ENCODE measurements at regions not wholly inside any gene's neighbourhood (a gene's known extent, or its start where the extent isn't known, plus 50 kb on each side); places are given as distances from the start of the nearest gene placed in this dataset.
A peak's percentile ranks its signal among the peaks of the same experiment; 100 is the strongest.
"Not testable (repeated sequence)": the region's sequence is repeated elsewhere in the genome, so short reads cannot be mapped to it uniquely, and the experiment has no call there.

DNA sequence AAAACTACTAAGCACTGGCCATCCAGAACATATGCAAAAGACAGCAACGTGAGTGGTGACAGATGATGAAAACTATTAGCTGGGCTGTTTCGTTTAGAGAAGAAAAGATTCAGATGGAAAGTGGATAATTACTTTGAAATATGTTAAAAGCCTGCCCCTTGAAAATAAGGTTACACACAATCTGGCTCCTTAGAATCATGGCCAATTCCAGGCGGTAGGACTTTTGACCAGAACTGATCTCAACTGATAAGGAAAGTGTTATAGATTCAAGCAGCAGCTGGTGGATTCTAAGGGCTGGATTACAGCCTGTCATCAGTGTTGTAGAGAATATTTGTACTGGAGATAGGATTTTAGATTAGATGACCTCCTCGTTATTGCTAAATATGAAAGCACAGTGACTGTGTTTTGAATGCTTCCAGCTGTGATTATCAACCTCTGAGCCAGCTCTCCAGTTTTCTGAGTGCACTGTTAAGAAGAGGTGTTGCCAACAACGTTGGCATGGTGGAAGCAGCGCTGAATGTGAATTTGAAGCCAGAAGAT lies 75.1 kb downstream of the KBTBD2 start:
- not testable (repeated sequence) for DNase-seq

DNA sequence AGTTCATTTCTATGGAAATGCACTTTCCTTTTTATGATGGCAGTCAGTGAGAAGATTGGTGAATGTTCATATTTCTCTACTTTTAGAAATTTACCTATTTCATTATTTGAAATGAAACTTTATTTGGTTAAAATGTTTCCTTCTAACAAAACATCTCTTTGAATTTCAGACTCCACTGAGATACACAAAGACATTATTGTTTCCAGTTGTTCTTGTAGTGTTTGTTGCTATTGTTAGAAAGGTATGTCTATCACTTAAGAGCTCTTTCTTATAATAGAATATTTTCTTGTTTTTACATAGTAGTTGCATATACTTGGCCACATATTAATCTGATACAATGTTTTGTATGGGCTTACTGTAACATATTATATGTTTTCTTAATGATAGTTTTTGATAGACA lies 76.8 kb downstream of the KBTBD2 start:
- not testable (repeated sequence) for DNase-seq

DNA sequence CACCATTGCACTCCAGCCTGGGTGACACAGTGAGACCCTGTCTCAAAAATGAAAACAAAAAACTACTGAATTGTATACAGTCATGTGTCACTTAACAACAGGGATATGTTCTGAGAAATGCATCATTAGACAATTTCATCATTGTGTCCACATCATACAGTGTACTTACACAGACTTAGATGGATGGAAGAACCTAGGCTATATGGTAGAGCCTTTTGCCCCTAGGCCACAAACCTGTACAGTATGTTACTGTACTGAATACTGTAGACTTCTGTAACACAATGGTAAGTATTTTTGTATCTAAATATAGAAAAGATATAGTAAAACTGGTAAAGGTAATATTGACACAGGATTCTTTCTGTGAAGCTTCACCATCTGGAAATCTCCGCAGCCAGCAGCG lies 81.7 kb downstream of the KBTBD2 start:
- no peak for DNase-seq

DNA sequence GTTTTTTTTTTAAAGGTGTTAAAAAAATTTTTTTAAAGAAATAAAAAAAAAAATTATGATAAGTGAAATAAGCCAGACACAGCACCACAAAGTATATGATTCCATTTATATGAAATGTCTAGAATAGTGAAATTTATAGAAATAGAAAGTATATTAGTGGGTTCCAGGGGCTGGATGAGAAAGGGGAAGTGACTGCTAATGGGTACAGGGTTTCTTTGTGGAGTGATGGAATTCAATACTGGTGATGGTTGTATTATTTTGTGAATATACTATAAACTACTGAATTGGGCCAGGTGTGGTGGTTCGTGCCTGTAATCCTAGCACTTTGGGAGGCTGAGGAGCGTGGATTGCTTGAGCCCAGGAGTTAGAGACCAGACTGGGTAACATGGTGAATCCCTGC lies 82.2 kb downstream of the KBTBD2 start:
- DNase-seq: no peak

DNA sequence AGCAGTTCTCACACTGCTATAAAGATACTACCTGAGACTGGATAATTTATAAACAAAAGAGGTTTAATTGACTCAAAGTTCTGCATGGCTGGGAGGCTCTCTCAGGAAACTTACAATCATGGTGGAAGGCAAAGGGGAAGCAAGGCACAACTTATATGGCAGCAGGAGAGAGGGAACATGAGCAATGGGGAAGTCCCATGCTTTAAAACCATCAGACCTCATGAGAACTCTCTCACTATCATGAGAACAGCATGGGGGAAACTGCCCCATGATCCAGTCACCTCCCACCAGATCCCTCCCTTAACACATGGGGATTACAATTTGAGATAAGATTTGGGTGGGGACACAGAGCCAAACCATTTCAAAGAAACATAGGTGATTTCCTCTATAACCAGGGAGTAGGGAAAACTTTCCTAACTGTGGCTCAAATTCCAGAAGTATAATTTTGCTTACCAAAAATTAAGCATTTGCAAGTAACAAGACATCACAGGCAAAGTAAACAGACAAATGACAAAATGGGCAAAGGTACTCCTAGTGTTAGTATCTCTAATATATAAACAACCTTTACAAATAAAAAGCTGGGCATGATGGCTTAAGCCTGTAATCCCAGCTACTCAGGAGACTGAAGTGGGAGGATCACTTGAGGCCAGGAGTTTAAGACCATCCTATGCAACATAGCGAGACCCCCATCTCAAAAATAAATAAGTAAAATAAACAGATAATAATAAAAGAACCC lies 88.0 kb downstream of the KBTBD2 start:
- no peak for DNase-seq

DNA sequence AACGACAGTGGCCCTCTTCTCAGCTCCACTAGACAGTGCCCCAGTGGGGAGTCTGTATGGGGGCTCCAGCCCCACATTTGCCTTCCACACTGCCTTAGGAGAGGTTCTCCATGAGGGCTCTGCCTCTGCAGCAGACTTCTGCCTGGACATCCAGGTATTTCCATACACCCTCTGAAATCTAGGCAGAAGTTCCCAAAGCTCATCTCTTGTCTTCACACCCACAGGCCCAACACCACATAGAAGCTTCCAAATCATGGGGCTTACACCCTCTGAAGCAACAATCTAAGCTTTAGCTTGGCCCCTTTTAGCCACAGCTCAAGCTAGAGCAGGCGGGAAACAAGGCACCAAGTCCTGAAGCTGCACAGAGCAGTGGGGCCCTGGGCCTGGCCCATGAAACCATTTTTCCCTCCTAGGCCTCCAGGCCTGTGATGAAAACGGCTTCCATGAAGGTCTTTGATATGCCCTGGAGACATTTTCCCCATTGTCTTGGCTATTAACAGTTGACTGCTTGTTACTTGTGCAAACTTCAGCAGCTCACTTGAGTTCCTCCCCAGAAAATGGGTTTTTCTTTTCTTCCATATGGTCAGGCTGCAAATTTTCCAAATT lies 89.2 kb downstream of the KBTBD2 start:
- no peak for DNase-seq

DNA sequence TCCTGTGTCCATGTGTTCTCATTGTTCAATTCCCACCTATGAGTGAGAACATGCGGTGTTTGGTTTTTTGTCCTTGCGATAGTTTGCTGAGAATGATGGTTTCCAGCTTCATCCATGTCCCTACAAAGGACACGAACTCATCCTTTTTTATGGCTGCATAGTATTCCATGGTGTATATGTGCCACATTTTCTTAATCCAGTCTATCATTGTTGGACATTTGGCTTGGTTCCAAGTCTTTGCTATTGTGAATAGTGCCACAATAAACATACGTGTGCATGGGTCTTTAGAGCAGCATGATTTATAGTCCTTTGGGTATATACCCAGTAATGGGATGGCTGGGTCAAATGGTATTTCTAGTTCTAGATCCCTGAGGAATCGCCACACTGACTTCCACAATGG lies 98.5 kb downstream of the KBTBD2 start:
- DNase-seq: not testable (repeated sequence)

DNA sequence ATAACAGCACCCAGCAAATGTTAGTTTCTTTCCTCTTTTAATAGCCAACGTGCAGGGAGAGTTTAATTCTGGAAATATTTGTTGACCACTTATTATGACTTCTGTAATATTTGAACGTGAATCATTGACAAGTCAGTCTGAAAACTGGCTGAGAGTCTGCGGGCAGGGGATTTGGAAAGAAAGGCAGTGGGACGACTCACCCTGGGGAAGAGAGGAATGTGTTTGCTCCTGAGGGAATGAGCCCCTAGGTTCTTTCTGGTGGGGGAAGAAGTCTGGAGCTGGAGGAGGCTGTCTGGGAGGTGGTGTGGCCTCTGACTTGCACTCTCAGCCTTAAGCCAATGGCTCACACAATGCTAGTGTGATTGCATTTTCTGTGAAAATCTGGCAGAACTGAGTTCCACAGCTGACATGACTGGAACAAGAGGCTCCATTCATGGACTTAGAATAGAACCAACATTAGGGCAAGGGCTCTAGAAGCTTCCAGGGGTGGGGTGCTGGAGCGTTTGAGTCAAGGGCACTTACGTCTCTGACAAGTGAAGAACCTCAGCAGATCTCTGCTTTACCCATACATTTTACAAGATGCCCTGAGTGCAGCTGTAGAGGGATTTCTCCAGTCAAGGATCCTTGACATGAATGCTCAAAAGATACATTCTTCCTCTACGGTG lies 100.7 kb downstream of the KBTBD2 start:
- not testable (repeated sequence) for DNase-seq

DNA sequence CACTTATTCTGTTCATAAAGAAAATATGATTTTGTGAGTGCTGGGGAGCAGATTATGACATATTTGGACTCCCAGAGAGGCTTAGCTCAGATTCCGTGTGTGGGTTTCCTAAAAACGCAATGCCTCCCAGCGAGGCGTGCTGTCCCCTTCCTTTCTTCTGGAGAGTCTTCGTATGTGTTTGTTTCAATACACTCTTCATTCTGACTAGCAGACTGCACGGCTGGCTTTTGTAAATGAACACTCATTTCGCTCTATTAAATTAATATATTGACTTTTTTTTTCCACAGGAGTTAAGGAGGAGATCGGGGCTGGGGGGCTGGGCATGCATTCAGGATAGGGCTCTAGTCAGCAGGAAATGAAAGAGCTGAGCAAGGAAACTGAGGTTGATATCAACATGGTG lies 102.3 kb downstream of the KBTBD2 start:
- not testable (repeated sequence) for DNase-seq

DNA sequence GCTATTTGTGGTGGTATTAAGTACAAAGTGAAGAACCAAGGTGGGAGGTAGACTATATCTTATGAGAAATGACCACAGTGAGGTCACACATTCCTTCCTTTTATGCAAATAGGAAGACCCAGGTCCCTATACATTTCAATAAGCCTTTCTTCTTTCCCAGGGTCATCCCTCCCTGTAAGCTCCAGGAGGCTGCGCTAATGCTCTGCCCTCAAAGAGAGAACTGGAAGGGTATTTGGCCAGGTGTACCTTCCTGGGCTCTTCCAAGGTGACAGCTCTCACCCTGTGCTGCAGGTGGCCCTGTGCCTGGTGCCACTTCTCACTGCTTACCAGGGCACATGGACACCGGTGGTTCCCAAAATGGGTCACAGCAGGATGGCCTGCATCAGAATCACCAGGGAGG lies 103.4 kb downstream of the KBTBD2 start:
- DNase-seq: not testable (repeated sequence)

DNA sequence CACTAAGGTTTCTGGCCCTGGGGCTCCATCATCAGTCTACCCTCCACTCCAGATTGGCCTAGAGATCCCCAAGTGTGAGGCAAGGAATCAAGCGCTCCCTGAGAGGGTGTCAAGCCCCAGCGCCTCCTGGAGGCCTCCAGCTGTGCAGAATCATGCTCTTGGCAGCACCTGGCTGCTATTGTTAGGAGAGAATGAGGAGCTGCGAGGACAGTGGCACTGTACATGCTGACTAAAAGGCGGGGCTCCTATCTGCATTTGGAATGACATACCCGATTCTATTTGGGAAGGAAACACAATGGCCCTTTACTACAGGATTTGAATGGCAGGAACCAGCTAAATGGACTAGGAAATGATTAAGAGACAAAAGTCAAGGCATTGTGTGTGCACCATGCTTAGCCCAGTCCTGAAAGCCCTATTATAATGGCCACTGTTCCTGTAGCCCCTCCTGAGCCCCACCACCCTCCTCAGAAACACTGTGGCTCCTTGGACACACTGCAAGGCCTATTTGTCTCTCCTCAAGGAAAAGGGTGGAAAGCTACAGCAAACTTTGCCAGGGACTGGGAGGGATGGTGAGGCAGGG lies 106.1 kb downstream of the KBTBD2 start:
- DNase-seq: not testable (repeated sequence)

DNA sequence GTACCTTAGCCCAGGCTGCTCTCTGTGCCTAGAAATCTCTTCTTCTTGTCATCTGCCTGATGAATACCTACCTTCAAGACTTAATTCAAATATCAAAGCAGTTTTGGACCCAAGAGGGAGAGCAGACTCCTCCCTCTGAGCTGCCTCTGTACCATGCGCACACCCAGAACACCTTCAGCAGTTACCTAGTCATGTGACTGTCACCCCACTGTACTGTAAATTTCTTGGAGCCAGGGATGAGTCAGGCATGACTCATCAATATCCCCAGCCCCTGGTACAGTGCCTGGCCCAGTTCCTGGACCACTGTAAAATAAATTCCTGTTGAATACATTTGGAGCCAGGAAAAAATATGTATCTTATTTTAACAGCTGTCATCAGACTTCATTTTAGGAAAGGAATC lies 111.7 kb downstream of the KBTBD2 start:
- DNase-seq: not testable (repeated sequence)

DNA sequence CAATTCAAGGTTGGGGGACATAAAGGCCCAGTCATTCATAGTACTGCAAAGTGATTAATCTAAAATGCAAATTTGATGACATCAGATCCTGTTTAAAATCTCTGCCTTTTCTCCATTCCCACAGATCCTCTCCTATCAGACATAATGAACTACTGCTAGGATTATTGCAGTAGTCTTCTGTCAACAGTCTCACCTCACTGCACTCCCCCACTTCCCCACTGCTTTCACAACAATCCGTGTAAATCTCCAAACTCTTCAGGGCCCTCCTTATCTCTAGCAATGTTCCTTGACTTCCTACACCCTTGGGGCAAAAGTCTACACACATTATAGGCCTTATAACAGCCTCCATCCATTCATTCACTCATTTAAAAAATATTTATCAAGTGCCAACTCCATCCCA lies 112.4 kb downstream of the KBTBD2 start:
- no peak for DNase-seq

DNA sequence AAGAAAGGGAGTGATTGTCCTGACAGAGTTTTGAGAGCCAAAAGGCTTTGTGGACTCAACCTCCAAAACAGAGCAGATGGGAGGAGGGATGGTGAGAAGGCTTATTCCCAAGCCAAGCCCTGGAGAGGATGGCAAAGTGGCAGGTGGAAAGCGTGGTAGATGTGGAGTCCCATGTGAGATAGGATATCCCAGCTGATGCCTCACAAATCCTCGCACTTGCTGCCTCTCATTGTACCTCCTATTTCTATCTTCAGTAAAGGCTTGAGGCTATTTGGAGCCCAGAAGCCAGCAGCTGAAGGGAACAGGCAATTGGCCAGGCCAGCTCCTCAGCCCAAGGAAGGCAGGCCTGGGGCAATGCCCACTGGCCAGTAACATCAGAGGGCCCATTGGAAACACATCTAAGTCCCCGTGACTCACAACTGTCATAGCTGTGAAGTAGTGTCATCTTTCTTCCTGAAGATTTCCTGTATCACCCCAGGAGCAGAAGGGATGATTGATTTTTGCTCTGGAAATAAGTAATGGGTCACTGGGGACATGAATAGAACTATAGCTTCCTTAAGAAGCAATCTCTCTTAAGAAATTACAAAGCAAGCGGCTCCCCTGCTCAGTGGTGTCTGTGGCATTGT lies 114.4 kb downstream of the KBTBD2 start:
- peak; percentile 10 for DNase-seq

DNA sequence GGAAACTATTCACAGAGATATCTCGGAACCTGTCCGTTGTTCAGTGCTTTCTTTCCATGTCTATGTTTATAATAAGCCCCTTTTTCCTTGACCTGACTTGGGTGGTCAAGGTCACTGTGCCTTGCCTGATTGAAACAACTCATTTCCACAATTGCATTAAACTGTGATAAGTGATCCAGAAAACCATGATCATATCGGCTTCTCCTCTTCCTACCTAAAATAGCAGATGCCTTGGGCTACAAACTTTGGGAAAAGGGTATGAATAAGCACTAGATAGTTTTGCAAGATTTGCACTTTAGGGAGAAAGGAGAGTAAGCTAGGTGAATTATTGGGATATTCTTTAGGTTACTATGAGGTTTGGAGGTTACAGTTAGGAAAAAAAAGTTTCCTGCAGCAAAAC lies 115.2 kb downstream of the KBTBD2 start:
- DNase-seq: not testable (repeated sequence)

DNA sequence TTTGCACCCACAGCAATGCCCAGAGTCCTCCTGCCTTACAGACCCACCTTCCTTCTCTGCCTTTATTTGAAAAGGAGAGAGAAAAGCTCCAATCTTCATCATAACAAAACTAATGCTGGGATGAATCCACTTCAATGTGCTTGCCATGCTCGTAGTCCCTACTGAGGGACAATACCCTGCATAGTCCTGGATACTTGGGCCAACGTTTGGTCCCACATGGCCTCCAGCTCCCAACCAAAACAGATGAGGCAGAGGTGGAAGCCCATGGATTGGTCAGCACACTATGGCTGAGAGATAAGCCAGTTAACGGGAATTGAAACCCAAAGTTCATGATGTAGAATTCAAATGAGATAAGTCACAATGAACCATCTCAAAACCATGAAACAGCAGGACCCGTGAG lies 115.8 kb downstream of the KBTBD2 start:
- DNase-seq: not testable (repeated sequence)

DNA sequence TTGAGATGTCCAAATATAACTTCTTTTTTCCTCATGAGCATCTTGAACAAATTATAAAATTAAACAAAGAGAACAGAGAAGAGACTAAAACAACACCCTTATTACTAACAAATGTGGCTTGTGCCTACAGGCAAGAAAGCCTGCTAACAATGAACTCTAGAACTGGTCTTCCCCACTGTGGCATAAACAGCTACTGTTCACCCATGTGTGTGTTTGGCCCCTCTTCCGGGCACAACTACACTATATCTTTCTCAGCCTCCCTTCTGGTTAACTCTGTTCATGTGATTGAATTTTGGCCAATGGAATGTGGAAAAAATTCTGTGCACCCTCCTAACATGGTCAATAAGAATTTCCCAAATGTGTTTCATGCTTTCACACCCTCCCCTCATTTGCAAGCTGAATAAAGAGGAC lies 117.0 kb downstream of the KBTBD2 start:
- no peak for DNase-seq

DNA sequence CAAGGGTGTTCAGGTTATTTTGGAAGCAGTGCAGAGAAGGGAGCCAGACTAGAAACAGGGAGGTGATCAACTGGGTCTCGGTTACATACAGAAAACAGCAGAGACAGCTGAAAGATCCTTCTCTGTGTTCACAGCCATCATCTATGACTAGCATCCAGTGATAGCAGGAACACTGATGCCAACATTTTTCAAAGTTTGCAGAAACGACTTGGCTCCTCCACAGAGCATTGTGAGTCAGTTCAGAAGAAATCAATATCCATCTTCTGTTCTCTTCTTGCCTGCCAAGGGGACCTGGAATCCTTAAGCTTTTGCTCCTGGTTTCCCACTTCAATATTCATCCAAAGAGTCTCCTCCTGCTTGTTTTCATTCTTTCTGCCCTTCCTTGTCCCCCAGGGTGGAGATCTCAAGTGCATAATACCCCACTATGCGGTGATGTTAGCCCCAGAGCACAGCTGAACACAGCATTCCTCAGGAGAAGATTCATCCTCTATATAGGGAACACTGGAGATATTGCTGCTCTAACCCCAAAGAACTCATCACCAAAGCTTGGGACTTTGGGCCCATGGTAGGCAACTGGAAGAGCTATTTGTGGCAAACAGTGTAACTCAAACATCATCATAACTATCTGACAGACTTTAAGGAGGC lies 122.6 kb downstream of the KBTBD2 start:
- not testable (repeated sequence) for DNase-seq

DNA sequence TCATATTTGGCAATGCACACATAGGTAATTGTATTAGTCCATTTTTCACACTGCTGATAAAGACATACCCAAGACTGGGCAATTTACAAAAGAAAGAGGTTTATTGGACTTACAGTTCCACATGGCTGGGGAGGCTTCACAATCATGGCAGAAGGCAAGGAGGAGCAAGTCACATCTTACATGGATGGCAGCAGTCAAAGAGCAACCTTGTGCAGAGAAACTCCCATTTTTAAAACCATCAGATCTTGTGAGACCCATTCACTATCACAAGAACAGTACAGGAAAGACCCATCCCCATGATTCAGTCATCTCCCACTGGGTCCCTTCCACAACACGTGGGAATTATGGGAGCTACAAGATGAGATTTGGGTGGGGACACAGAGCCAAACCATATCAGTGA lies 123.2 kb downstream of the KBTBD2 start:
- not testable (repeated sequence) for DNase-seq

DNA sequence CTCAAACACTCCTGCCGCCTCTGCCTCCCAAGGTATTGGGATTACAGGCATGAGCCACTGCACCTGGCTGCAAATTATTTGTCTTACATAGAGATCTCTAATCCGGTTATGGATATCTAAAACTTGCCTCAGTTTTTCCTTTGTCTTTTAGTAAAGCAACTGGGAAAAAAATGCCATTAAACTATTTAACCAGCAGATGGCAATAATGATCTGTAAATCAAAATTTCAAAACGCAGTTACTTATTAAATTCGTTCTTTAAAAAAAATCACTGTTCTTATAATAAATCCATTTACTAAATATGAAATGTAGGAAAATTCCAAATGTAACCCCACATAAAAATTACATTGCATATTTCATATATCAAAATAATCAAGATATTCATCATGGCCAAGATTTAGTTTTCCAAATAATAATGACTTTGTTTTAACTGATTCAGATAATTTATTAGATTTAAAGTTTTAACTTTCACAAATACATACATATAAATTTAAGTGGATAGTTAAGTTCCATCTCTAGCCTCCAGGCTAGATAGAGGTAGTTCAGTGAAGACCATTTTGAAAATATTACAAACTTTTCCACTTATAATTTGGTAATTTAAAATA lies 125.8 kb downstream of the KBTBD2 start:
- DNase-seq: not testable (repeated sequence)

DNA sequence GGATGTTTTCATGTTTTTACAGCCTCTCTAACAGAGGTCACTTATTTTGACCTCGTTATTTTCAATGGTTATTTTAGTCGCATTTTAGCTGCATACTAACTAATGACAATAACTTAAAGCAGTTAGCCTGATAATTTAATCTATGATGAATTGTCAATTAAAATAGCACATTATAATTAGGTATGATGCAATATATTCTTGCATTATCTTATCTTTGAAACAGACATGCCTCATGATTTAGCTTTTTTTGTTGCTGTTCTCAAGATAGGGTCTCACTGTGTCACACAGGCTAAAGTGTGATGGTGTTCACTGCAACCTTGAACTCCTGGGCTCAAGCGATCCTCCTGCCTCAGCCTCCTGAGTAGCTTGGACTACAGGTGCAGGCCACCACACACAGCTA lies 126.4 kb downstream of the KBTBD2 start:
- DNase-seq: no peak

DNA sequence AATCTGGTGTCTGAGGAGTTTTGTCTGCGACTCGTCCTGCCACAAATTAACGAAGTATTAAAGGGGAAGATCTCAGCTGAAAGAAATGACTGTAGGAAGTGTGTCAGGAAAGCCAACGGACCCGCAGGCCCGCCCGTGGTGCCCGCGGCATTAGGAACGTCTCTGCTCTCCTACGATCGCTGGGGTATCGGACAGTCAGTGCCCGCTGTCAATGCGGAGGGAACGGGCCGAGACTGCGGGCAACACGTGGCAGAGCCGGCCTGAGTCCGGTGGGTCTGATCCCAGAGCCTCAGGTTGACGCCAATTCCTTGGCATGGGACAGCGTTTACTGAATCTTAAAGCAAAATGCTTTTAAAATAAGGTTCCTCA lies 128.7 kb downstream of the KBTBD2 start:
- no peak for DNase-seq
